ENCODE measurements at regions not wholly inside any gene's neighbourhood (a gene's known extent, or its start where the extent isn't known, plus 50 kb on each side); places are given as distances from the start of the nearest gene placed in this dataset.

GRCh38 chr20:22805219-22805618 lies 220.8 kb upstream of the FOXA2 start:
- TF ChIP-seq EZH2 (IDR thresholded peaks at IDR 0.05; ENCODE audit: insufficient read depth, poor library complexity, severe bottlenecking) (no peak), EZH2phosphoT487 (IDR thresholded peaks at IDR 0.05; ENCODE audit: insufficient read depth, low read depth) (no peak)
